ENCODE measurements at regions not wholly inside any gene's neighbourhood (a gene's known extent, or its start where the extent isn't known, plus 50 kb on each side); places are given as distances from the start of the nearest gene placed in this dataset.

DNA sequence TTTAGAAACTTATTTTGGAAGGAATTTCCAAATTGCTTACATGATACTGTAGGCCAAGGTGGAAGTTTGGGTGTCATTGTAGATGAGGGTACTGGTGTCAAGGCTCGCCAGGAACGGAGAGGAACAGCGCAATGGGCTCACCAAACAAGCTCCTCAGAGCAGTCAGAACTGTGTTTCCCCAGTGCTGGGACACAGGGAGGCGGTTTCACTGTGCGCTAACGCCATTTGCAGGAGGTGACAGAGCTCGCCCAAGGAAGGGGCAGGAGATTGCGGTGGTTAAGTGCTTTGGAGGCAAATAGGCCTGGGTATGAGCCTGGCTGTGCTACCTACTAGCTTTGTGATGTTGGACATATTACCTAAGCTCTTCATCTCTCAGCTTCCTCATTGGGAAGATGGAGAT is 57.3 kb downstream of the HHEX start:
- DNase-seq, result no peak

DNA sequence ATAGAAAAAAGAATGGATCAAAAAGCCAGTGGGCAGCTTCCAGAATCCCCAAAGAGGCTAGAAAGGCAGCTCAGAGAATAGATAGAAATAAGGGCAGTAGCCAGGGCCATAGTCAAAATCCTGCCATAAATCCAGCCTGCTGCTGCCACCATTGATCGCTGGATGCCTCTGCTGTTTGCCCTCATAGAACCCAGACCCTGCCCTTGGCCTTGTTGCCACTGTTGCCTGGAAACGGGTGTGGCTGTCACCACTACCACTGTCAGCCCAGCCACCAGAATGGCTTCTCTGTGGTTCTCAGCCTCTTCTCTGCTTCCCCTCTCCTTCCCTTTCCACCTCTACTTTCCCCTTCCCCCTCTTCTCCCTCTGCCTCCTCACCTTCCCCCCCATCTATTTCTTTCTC is 57.8 kb downstream of the HHEX start:
- DNase-seq, result no peak

DNA sequence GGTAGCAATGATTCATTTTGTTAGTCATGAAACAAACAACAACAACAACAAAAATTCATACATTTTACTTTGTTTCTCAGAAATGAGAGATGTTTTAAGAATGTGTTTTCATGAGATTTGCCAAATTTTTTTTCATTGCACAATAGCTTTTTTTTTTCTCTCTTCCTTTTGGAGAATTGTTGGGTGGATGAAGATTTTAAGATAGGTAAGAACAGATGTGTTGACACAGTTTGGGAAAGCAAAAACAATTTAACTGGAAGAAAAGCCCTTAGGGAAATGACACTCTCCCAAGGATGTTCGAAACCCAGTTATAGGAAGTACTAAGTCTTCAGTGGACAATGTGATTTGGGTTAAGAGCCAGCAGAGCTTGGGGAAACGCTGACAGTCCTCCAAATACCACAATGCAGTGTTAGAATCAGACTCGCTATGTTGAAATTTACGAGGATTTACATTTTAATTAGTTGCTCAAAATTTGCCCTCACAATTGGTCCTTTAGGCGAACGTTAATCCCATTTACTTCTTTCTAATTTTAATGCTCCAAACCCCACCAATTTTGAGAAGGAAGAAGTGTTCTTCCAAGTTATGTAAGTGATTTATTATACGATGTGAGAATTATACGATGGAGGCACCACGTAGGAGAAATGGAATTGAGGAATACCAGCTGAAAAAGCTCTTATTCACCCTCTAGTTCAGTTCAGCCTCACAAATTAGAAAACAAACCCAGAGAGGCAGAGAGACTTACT is 61.2 kb downstream of the HHEX start:
- DNase-seq, result no peak

DNA sequence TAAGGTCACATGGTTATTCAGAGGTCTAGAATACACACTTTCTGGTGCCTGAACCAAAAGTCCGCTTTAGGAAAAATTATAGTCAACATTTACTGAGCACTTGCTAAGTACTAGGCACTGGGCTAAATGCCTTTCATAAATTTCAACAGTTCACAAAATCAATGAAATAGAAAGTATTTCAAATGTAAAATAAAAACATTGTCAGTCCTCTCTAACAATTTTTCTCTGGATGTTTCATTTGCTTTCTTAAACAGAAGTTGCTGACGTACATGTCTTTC is 61.7 kb downstream of the HHEX start:
- DNase-seq, result no peak

DNA sequence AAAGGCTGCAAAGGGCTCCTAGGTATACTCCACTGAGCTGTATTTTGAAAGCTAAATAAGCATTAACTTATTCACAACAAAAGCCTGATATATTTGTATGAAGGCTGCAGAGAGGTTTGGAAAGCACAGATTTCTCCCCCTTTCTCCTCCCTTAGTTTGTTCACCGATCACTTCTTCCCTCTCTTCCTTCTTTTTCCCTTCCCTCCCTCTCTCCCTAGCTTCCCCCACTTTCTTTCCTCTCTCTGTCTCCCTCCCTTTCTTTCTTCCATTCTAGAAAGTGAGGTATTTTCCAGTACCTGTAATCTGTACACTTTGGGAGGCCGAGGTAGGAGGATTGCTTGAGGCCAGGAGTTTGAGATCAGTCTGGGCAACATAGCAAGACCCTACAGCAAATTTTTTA is 62.1 kb downstream of the HHEX start:
- no peak for DNase-seq

DNA sequence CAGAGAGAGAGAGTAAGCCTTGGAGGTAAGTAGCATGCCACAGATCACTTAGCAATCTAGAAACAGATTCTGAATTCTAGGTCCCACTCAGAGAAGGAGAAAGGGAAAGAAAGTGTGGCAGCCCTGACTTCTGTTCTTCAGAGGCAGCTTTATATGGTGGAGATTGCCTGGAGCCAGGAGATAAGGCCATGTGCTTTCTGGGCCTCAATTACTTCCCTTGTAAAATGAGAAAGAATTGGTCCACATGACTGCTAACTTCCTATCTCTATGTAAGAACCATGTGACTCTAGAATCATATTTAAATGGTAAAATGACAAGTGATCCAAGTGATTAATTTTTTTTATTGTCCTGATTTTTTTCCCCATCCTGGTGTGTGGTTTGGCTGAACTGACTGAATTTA is 64.1 kb downstream of the HHEX start:
- no peak for DNase-seq

DNA sequence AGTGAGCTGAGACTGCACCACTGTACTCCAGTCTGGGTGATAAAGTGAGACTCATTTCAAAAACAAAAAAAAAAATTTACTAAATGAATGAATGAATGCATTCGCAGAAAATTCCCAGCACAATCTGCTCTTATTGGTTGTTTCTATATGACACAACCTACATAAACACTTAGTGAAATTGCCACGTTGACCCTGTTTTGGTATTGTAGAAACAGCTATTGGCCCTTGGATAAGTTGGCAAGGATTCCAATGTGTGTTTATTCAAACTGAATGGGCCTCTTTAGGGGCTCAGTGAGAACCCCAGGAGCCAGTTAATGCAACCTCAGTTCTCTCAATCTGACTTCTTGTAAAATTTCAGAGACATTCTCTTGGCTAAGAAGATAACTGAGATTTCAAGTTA is 66.0 kb downstream of the HHEX start:
- DNase-seq, result no peak

DNA sequence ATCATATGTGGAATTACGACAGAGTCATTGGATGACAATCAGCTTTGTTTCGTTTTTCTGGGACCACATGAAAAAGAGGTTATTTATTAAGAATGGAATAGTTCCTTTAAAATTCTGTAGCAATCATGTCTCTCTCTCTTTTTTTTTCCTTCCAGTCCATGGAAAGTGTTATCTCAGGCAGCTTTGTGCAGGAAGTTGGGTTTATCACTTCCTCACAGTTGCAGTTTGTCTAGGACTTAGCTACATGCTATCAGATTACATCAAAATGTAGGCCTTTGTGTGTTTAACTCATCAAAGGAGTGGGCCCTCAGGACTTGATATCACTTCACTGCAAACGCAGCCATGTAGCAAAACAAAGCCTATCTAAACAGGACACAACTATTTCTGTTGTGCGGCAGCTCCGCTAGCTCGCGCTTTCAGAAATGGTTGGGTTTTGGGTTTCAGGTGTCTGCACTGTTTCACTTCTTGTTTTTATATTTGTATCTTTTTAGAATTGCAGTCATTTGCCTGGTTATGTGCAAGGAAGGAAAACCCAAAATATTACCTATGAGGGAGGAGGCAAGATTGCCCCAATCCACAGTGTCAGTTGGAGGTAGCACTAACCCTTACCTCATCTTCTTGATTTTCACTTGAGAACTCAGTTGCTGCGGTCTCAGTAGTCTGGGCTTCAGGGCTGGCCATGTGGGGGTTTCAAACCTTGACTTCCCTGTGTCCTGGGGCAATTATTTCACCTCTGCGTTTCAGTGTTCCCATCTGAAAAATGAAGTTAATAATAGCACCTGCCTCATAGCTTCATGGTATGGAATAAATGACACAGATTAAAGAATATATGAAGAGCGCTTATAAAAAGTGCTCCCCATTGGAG is 66.7 kb downstream of the HHEX start:
- peak; percentile 7 for DNase-seq

DNA sequence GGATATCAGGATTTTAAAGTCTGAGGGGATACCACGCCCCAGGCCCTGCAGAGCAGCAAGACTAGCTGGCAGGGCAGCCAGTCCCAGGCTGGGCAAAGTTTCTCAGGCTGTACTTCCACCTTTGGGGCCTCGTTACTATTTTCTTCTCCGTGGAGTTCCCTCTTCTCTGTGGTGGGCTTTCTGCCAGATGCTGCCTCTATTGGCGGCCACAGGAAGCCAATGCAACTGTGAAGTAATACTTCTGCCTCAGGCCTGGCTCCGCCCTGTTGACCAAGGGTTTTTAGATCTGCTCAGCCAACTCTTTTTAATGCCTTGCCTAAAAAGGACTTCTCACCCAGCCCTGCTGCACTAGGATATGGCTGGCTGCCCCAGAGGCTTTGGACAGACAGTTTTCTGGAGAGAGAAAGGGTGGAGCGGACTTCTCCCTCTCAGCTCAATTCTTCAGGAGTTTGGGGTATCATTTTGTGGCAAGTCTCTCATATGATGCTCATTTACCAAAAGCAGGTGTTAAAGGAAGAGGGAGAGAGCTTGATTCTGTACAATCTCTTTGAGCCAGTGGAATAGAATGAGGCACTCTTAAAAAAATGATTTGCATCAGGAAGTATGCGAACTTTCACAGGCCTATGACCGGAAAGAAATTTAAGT is 67.4 kb downstream of the HHEX start:
- DNase-seq, result no peak

DNA sequence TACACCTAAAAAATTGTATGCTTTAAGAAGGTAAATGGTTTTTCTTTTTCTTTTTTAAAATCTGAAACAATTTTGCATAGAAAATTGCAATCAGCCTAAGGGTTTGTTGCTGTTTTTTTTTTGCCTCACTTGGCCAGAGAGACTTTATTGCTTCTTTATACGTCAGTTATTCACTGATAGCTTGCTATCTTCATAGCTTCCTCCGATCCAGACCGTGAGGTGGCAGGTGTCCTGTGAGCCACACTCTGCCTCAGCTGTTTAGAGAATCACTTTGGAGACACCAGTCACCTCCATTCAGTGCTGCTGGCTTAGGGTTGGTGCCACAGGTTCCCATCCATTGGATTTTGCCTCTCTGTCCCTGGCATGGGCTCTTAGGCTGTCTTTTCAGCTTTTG is 68.0 kb downstream of the HHEX start:
- DNase-seq, result no peak

DNA sequence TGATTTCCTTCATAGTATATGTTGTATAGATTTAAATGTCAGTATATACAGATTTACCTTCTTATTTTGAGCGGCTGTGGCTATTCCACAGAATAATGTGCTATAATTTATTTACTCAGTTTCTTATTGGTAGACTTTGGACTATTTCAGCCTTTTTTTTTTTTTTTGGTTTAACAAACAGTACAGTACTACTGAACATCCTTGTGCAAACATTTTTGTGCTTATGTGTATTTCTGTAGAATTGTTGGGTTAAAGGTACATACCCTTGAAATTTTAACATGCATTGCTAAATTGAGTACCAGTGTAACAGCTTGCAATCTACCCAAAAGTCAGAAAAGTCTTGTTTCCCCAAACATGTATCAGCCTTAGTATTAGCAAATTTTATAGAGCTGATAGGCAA is 68.8 kb downstream of the HHEX start:
- no peak for DNase-seq

DNA sequence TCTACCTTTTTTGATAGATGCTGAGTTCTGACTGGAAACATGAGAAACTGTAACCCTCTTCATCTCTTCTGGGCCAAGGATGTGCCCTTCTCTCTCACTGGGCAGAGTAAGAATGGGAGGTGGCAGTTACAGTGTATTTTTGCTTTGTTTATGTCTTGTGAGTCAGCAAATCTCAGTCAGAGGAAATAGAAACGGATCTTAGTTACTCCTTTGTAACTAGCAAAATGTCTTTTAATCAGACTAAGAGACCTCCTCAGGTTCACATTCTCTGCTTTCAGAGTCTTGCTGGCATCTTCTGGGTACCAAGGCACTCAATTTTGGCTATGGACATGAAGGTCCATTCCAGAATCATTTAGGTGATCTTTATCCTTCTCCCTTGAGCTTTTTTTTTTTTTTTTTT is 70.9 kb downstream of the HHEX start:
- DNase-seq, result no peak

DNA sequence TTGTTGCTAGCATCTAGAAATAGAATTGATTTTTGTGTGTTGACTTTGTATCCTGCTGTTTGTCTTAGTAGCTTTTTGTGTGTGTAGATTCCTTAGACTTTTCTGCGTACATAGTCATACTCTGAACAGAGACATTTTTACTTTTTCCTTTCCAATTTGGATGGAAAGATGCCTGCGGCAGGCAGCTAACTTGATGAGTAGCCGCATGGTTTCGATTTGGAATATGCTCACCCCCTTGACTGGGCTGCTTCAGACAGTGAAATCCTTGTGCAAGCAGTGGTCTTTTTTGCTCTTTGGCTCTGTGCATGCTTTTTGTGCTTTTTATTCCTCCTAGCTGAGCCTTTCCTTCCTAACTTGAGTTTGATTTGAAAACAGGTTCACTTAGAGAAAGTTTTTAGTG is 71.8 kb downstream of the HHEX start:
- no peak for DNase-seq

DNA sequence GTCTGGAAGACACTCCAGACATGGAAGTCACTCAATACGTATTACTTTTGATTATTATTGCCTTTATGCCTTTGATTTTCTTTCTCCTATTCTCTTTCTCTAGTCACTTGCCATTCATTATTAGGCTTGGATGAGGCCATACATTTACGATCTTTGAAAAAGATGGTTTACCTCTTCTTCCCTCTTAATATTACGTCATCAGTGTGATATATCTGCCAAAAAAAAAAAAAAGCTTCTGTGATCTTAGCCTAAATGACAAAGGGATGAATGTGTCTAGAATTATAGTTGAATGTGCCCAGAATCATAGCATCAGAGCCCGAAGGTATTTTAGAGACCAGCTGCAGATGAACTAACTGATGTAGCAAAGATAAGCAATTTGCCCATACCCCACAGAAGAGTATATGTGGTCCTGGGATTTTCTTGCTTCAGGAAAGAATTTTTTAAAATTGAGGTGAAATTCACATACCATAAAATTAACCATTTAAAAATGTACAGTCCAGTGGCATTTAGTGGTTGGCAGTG is 73.9 kb downstream of the HHEX start:
- no peak for DNase-seq

DNA sequence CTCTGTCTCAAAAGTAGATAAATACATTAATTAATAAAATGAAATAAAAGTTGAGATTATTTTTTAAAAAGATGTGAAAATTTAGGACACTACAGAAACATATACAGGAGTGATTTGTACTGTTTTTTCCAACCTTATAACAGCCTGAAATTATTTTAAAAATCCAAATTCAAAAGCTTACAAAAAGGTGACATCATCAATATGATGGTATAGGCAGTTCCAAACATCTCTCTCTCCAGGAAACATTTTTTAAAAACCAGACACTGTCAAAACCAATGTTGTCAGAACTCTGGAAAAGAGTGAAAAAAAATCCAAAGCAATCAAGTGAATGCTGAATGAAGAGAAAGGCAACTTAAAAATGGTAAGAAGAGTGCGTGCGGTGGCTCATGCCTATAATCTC is 76.7 kb downstream of the HHEX start:
- no peak for DNase-seq

DNA sequence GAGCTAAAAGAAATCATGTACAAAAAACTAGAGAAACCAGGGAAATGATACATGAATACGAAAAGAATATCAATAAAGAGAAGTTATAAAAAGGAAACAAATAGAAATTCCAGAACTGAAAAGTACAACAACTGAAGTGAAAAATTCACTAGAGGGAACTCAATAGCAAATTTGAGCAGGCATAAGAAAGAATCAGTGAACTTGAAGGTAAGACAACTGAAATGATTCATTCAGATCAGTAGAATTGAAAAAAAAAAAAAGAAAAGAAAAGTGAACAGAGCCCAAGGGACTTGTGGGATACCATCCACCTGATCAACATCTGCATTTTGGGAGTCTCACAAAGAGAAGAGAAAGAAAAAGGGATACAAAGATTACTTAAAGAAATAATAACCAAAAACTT is 78.3 kb downstream of the HHEX start:
- DNase-seq, result no peak

DNA sequence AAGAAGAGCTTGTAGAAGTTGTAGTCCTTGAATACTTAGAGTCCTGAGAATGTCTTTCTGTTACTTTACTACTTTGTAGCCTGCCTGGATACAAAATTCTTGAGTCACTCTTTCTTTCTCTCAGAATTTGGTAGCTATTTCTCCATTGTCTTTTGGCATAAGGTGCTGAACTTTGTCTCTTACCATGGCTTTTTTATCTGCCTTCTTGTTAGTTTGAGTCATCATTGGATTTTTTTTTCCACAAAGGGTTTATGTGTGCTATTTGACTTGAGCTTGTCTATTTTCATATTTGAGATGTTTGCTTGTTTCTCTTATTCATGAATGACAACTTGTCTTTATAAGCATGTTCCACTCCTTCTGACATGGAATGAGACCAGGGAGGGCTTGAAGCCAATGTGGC is 74.5 kb upstream of the EXOC6 start:
- DNase-seq, result no peak

DNA sequence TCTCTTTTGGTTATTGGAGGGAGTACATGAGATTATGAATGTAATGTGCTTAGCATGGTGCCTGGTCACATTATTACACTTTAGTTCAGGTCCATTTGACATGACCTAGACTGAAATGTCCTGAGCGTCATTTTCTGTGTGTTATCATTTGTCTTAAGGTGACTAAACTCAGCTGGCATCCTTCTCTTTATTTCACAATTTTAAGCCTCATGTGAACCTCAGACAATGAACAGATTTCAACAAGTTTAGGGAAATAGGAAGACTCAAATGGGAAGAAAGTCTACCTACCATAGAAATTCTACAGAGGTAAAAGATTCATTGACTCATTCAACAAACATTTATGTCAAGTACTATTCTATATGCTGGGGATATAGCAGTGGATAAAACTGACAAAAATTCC is 70.2 kb upstream of the EXOC6 start:
- DNase-seq, result no peak

DNA sequence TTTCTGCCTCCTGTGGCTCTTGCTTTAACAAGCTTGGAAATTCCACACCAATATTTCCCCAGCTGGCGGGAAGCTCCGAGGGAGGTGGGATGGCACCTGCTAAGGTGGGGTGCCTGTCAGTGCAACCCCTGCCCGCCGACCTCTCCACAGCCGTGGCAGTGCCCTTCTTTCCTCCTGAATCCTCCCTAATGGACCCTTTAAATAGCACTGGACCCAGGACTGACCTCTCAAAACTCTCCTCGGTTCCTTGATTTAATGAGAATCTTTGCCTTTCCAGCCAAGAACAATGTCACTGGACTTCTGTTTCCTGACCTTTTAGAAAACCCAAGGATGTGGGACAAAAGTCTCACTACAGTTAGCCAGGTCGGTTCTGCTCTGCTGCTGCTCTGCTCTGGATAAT is 63.2 kb upstream of the EXOC6 start:
- DNase-seq, result no peak

DNA sequence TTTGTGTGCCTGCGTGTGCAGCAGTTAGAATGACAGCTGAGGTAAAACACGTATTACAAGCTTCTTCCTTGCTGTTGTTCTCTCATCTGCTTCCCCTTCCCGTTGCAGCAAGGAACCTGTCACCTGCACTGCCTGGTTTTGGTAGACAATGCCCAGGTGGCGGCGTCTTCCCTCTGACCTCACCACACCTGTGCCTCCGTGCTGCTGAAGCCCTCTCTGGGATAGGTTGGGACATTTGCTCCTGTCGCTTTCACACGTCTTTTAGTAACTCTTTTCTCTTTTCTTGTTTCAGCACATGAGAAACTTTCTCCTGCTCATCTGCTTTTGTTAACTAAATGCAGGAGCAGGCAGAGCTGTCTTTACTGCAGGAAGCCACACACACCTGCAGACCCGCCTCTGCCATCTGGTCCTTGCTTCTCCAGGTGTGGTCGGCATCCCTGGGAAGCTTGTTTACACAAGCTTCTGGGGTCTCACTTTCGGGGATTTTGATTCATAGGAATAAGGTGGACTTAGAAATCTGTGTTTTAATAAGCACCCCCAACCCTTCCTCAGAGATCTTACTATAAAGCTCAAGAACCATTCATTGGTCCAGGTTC is 60.7 kb upstream of the EXOC6 start:
- no peak for DNase-seq

DNA sequence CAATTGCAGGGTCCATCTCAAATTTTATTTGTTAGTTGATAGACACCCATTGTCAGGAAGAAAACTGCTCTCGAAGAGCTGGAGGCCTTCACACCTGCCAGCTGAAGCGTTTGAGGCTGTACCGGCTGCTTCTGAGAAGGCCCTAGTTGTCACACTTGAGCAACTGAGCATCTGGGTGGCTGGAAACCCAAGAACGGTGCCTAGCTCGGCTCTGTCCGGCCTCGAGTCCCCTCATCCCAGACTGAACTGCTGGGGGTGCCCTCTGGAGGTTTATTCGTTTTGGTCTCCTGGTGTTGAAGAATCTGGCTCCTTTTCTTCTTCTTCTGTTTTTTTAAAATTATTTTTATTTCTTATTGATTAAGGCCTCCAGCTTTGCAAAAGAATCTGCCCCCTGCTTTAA is 59.3 kb upstream of the EXOC6 start:
- no peak for DNase-seq

DNA sequence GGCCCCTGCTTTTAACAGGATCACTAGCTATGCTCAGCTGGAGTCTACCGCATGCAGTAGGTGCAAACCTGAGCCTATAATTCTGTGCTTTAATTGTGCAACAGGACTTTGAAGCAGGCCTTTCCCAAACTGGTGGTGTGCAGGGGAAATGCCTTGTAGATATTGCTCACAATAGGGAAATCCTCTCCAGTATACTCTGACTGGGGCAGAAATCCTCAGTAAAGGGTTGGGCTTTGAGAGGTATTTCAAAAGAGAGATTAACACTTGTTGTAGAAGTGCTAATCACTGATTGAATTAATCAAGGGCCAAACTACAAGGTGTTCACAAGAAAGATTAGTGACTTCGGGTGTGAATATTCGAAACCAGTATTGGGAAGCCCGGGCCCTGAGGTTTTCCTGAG is 58.5 kb upstream of the EXOC6 start:
- no peak for DNase-seq

DNA sequence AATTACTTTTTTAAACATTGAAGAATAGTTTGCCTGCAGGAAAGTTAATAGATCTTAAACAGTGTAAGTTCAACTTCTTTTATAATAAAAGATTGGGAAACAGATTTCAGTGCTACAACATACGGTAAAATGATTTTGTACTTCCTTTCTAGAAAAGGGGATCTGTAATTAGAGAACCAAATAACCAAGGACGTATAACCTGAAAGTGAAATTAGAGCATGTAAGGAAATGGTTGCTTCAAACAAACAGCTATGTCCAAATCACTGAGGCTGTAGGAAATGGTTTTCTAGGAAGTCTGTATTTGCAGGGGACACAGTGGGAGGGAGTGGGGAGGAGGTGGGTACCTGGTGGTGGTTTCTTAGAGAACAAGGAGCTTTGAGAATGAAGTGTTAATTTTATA is 57.9 kb upstream of the EXOC6 start:
- DNase-seq, result no peak

DNA sequence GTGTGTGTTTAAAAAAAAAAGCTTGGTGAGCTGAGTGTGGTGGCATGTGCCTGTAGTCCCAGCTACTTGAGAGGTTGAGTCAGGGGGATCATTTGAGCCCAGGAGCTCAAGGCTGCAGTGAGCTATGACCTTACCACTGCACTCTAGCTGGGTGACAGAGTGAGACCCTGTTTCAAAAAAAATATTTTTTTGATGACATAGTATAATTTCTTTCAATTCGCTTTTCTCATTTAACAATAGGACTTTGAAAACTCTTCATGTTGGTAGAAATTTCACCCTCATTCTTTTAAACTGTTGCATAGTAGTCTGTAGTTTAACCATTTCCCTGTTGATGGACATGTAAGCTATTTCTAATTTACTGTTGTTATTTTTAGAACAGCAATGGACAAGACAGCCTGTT is 55.7 kb upstream of the EXOC6 start:
- DNase-seq, result no peak
